HUES48 (cell line): ENCODE measurements at regions not wholly inside any gene's neighbourhood (a gene's known extent, or its start where the extent isn't known, plus 50 kb on each side); places are given as distances from the start of the nearest gene placed in this dataset.
"Not testable (repeated sequence)": the region's sequence is repeated elsewhere in the genome, so short reads cannot be mapped to it uniquely, and the experiment has no call there.

Experiments
- H3K27ac ChIP-seq: one replicate; pipeline ENCODE4 v1.7.0; 2013; ENCODE audit warnings: low read depth, low read length, inconsistent platforms
- H3K27me3 ChIP-seq: 2 replicates; pipeline ENCODE4 v1.6.1; 2013; ENCODE audit warnings: mild to moderate bottlenecking, low read length; ENCODE audit not compliant: control insufficient read depth, insufficient read depth
- H3K36me3 ChIP-seq: 2 replicates; pipeline ENCODE4 v1.6.1; 2013; ENCODE audit warnings: low read length; ENCODE audit not compliant: control insufficient read depth, insufficient read depth
- H3K4me1 ChIP-seq: 2 replicates; pipeline ENCODE4 v1.6.1; 2013; ENCODE audit warnings: mild to moderate bottlenecking, low read length; ENCODE audit not compliant: control insufficient read depth, insufficient read depth
- H3K4me3 ChIP-seq: 2 replicates; pipeline ENCODE4 v1.5.1; 2013; ENCODE audit warnings: mild to moderate bottlenecking, low read depth, low read length
- H3K9ac ChIP-seq: 2 replicates; pipeline ENCODE4 v1.6.1; 2013; ENCODE audit warnings: mild to moderate bottlenecking, low read depth, low read length, moderate library complexity
- H3K9me3 ChIP-seq: 2 replicates; pipeline ENCODE4 v1.6.1; 2013; ENCODE audit warnings: low read length; ENCODE audit not compliant: control insufficient read depth, insufficient read depth

DNA sequence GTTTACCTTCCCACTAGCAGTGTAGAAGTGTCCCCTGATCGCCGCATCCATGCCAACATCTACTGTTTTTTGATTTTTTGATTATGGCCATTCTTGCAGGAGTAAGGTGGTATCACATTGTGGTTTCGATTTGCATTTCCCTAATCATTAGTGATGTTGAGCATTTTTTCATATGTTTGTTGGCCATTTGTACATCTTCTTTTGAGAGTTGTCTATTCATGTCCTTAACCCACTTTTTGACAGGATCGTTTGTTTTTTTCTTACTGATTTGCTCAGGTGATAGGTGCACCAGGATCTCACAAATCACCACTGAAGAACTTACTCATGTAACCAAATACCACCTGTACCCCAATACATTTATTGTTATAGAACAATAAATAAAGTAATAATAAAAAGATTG is 114.5 kb downstream of the GATA6 start:
- H3K9me3 ChIP-seq, H3K27ac ChIP-seq: not testable (repeated sequence)

DNA sequence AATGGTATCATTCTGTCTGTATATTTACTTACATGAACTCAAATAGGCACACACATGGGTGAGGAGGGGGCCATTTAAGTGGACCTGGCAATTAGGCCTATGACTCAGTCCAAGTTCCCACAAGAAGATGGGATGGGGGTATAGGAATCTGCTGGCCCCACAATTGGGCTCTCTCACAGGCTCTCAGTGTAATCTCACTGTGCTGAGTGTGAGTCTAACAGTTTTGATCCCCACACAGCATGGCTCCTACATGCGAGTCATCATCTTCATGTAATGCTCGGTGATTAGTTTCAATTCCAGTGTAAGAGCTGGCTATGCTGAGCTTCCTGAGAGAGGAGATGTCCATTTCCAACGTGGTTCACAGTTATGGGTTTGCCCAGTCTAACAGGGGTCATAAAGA is 114.0 kb downstream of the GATA6 start:
- Histone ChIP-seq H3K27me3 (no peaks in the 10 kb centered on the region), H3K9ac (no peak overlapping the region), H3K4me3 (no peak overlapping the region), H3K4me1 (no peaks in the 10 kb centered on the region; the same call in 1 of the 2 replicates), H3K9me3 (no peaks in the 10 kb centered on the region), H3K36me3 (no peaks in the 10 kb centered on the region), H3K27ac (no peak overlapping the region)

More for the DNA sequence above, 114.5 kb downstream of the GATA6 start:
- H3K36me3 ChIP-seq, H3K4me1 ChIP-seq, H3K9ac ChIP-seq, H3K27me3 ChIP-seq, H3K4me3 ChIP-seq: not testable (repeated sequence)

DNA sequence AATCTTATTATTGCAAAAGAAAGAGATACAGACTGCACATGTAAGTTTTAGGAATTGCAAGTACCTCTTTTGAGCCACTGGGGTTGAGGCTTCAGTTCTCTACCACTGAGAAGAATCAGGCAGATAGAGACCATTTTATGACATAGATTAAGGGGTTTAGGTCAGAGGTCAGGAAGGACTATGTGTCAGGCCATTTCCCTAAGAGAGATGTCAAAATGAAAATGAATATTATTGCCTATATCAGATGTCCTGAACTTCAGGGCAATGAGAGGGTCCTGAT is 113.7 kb downstream of the GATA6 start:
- H3K4me3 ChIP-seq, result no peak overlapping the region
- H3K36me3 ChIP-seq, result no peaks in the 10 kb centered on the region
- no peak overlapping the region for H3K27ac ChIP-seq
- H3K9me3 ChIP-seq, result no peaks in the 10 kb centered on the region
- no peaks in the 10 kb centered on the region; the same call in 1 of the 2 replicates for H3K4me1 ChIP-seq
- no peaks in the 10 kb centered on the region for H3K27me3 ChIP-seq
- H3K9ac ChIP-seq, result no peak overlapping the region

DNA sequence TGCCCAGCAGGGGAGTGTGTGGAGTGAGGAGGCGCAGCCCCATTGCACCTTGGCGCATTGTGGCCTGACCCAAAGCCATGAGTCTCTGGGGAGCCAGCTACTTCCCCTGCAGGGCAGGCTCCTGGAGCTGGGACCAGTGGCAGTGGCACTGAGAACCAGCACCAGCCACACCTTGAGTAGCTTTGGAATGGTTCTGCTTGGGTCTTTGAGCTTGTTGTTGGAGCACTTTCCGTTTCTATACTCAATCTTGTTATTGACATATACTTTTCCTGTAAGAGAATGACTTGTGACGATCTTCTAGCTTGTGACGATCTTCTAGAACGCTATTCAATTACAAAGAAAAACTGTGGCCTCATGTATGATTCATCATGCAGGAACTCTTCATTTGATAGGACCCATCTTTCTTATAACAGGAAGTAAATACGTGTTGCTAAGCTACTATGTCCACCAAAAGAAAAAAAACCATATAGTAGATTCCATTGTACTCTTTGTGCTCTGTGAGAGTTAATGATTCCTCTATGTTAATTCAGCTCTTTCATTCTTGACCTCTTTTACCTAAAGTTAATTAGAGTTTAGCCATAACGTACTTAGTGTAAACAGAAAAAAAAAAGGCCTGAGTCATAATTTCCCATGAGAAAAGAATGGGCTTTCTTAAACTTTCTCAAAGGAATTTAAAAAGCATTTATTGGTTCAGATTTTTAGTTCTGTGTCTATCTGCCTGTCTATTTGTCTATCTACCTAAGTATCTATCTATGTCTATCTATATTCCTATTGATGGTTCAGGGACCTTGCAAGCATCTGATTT is 113.1 kb downstream of the GATA6 start:
- Histone ChIP-seq H3K4me1 (no peaks in the 10 kb centered on the region; the same call in 1 of the 2 replicates), H3K9me3 (no peaks in the 10 kb centered on the region), H3K36me3 (no peaks in the 10 kb centered on the region), H3K4me3 (no peak overlapping the region), H3K27ac (no peak overlapping the region), H3K9ac (no peak overlapping the region), H3K27me3 (no peaks in the 10 kb centered on the region)

DNA sequence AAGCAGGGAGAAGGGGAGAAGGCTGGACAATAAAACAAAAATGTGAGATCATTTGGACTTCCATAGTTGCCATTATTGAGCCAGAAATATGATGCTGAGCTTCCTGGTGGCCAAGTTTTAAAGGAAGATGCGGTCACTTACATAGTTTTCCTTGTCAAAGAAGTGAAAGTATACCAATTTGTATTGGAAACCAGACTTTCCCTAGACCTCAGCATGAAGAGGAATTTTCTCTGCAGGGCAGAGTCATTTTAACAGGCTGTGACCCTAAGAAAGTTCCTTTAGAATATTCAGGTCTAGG is 111.0 kb downstream of the GATA6 start:
- H3K4me3 ChIP-seq, result no peak overlapping the region
- no peak overlapping the region for H3K9ac ChIP-seq
- H3K9me3 ChIP-seq, result no peaks in the 10 kb centered on the region
- no peaks in the 10 kb centered on the region for H3K27me3 ChIP-seq
- H3K36me3 ChIP-seq, result no peaks in the 10 kb centered on the region
- H3K27ac ChIP-seq, result no peak overlapping the region
- no peaks in the 10 kb centered on the region; the same call in 1 of the 2 replicates for H3K4me1 ChIP-seq

DNA sequence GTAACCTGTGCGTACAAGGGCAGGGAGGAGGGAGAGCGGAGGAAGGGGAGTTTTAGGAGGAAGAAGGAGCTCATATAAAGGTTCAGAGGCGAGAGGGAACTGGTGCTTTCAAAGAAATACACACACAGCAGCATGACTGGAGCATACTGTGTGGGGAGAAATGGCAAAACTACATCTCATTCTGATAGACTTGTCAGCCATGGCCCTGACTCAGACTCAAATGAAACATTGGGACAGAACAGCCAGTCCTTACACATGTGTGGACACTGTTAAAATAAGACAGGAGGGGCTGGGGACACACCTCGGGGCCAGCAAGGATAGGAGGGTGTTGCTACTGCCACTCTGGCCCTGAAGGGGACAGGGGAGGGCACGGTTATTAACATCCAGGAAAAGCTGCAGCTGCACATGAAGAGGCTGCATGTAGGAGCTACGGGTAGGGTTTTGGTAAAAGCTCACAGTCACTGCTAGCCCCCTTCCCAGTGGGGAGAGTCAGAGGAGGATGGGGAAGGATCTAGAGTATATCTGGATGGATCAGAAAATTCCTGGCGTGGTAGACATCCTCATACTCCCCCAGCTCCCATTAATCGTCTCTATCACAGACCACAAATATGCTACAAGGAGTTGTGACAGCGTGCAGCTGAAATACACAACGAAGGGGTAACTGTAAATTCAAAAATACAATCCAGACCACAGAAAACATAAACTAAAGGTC is 110.5 kb downstream of the GATA6 start:
- no peaks in the 10 kb centered on the region for H3K9me3 ChIP-seq
- no peaks in the 10 kb centered on the region for H3K36me3 ChIP-seq
- H3K4me3 ChIP-seq, result no peak overlapping the region
- H3K4me1 ChIP-seq, result no peaks in the 10 kb centered on the region; the same call in 1 of the 2 replicates
- H3K27me3 ChIP-seq, result no peaks in the 10 kb centered on the region
- no peak overlapping the region for H3K9ac ChIP-seq
- no peak overlapping the region for H3K27ac ChIP-seq

DNA sequence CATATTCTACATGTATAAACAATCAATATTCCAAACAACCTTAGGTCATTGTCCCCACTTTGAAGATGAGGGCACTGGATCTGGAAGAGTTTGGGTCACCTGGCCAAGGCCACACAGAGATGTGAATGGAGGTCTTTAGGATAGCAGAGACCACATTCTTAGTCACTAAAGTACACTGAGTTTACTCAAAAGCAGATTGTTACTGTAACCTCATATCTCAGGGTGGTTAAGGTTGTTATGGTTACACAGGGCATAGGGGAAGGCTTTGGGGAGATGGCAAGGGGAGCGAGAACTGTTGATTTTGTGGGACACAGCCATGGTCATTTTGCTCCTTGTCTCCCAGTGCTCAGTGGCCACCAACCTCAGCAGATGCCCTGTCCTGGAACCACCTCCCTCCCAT is 109.4 kb downstream of the GATA6 start:
- Histone ChIP-seq H3K27me3 (no peaks in the 10 kb centered on the region), H3K9ac (no peak overlapping the region), H3K4me3 (no peak overlapping the region), H3K9me3 (no peaks in the 10 kb centered on the region), H3K27ac (no peak overlapping the region), H3K4me1 (no peaks in the 10 kb centered on the region; the same call in 1 of the 2 replicates), H3K36me3 (no peaks in the 10 kb centered on the region)

DNA sequence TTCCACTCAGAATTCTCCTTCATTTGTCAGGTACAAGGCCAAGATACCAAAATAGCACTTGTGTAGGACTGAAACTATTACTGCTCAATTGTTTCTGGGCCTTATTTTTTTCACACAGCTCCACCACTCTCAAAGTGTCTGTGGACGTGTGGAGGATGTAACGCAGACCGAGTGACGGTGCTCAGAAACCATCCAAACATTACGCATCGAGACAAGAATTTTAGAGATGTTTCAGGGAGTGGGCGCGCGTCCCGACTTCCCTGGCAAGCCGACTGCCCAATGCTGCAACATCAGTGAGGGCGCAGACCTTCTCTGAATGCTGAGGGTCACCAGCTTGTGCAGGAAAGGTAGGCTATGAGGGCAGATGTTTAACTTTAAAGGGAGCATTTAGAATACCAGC is 108.4 kb downstream of the GATA6 start:
- Histone ChIP-seq H3K9ac (no peak overlapping the region), H3K4me3 (no peak overlapping the region), H3K27me3 (no peaks in the 10 kb centered on the region)

DNA sequence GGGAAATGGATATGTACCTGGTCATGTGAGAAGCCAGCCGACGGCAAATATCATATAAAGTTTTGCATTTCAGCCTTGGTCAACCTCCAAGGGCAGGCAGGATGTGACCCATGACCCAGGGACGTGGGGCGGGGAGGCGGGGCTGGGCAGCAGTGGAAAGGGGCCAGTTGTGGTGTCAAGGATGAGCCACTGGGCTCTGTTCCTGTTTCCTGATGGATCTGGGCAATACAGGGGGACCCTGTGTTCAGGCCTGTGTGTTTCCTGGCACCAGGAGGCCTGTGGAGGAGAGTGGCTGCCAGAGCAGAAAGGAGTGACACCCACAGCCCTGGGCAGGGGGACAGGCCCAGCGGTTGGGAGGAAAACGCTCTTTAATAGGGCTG is 106.9 kb downstream of the GATA6 start:
- Histone ChIP-seq H3K9ac (no peak overlapping the region), H3K27ac (no peak overlapping the region), H3K36me3 (no peaks in the 10 kb centered on the region), H3K4me1 (no peaks in the 10 kb centered on the region), H3K27me3 (no peaks in the 10 kb centered on the region), H3K4me3 (no peak overlapping the region), H3K9me3 (no peaks in the 10 kb centered on the region)

More for the DNA sequence above, 108.4 kb downstream of the GATA6 start:
- Histone ChIP-seq H3K9me3 (no peaks in the 10 kb centered on the region), H3K36me3 (no peaks in the 10 kb centered on the region), H3K4me1 (no peaks in the 10 kb centered on the region; the same call in 1 of the 2 replicates), H3K27ac (no peak overlapping the region)

DNA sequence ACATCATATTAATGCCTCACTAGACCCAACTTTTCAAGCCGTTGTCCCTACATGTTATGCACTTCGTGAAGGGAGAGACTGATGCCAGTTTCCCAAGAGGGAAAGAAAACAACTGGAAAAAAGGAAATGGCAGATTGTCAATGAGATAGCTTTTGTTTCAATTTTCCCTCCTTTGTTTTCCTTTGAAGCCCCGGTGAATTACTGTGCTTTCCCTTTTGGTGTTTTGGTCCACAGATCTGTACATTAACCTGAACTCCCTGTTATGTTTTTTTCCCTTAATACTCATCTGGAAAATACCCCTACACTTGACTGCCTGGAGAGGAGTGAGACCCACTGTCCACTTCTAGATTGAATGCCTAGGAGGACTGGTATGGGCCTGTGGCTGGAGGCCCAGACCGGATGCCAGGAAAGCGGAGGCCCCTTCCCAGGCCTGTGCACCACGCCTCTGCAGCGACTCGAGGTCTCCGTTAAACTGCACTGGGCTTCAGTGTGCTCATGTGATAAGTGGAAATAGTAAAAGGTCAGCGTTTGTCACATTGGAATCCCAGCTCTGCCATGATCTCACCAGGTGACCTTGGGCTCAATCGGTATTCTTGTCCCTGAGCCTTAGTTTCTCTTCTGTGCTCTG is 106.4 kb downstream of the GATA6 start:
- H3K27ac ChIP-seq, result no peak overlapping the region
- no peak overlapping the region for H3K9ac ChIP-seq
- no peaks in the 10 kb centered on the region for H3K36me3 ChIP-seq
- no peaks in the 10 kb centered on the region for H3K4me1 ChIP-seq
- H3K27me3 ChIP-seq, result no peaks in the 10 kb centered on the region
- H3K9me3 ChIP-seq, result no peaks in the 10 kb centered on the region
- H3K4me3 ChIP-seq, result no peak overlapping the region
